KMS-11 (cell line): ENCODE measurements at regions not wholly inside any gene's neighbourhood (a gene's known extent, or its start where the extent isn't known, plus 50 kb on each side); places are given as distances from the start of the nearest gene placed in this dataset.

Experiments used
- H2AFZ ChIP-seq: fragments of 200-600 bp; sonication (generic); 2 replicates; pipeline ENCODE4 v1.6.1; 2016; ENCODE audit warnings: antibody characterized with exemption, mixed run types, low read depth
- H3K27ac ChIP-seq: fragments of 200-600 bp; sonication (generic); 2 replicates; pipeline ENCODE4 v1.6.1; 2016; ENCODE audit warnings: mild to moderate bottlenecking, mixed run types
- H3K27me3 ChIP-seq: fragments of 200-600 bp; sonication (generic); 2 replicates; pipeline ENCODE4 v1.6.1; 2017; ENCODE audit warnings: mild to moderate bottlenecking, low read depth, mixed run types, moderate library complexity; ENCODE audit not compliant: insufficient read depth
- H3K36me3 ChIP-seq: fragments of 200-600 bp; sonication (generic); 2 replicates; pipeline ENCODE4 v1.6.1; 2017; ENCODE audit warnings: mild to moderate bottlenecking, mixed run types; ENCODE audit not compliant: insufficient read depth
- H3K4me1 ChIP-seq: fragments of 200-600 bp; sonication (generic); 2 replicates; pipeline ENCODE4 v1.6.1; 2016; ENCODE audit warnings: mild to moderate bottlenecking, low read depth, mixed run types; ENCODE audit not compliant: poor library complexity, severe bottlenecking
- H3K4me2 ChIP-seq: fragments of 200-600 bp; sonication (generic); 2 replicates; pipeline ENCODE4 v1.7.0; 2016; ENCODE audit warnings: mild to moderate bottlenecking, mixed run types
- H3K4me3 ChIP-seq: fragments of 200-600 bp; sonication (generic); IDR thresholded peaks from 2 replicates; pipeline ENCODE4 v1.6.1; 2017; ENCODE audit warnings: low read depth, low read length, mixed read lengths; ENCODE audit not compliant: insufficient read depth
- H3K79me2 ChIP-seq: fragments of 200-600 bp; sonication (generic); 2 replicates; pipeline ENCODE4 v1.6.1; 2016; ENCODE audit warnings: low read depth, mixed run types; ENCODE audit not compliant: insufficient read depth
- H3K9ac ChIP-seq: fragments of 200-600 bp; sonication (generic); 2 replicates; pipeline ENCODE4 v1.6.1; 2016; ENCODE audit warnings: mild to moderate bottlenecking, mixed run types
- H4K20me1 ChIP-seq: fragments of 200-600 bp; sonication (generic); 2 replicates; pipeline ENCODE4 v1.6.1; 2016; ENCODE audit warnings: mild to moderate bottlenecking, mixed run types; ENCODE audit not compliant: insufficient read depth
- TF ChIP-seq, protein P1 (sequence below): fragments of 200-600 bp; sonication (generic); conservative IDR thresholded peaks from 2 replicates; pipeline ENCODE4 v1.6.1; 2017; ENCODE audit warnings: low read depth, mild to moderate bottlenecking, antibody characterized with exemption, low read length, moderate library complexity, mixed read lengths

DNA sequence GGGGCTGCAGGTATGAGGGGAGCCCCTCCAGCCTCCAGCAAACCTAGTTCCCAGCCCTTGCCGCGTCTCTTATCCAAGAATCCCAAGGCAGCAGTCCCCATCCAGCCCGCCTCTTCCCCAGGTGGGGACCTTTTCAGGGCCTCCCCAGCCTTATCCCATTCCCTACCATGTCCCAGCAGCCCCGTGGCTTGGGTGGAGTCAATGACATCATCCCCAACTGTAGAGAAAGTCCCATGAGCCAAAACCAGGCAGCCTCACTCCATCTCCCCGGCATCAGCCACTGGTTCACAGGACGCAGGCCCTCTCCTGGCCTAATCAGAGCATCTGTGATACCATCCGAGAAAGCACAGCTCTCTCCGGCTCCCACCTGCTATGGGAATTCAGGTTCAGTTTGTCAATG is 131.0 kb downstream of the NCOR2 start:
- Histone ChIP-seq H3K36me3 (no peaks in the 10 kb centered on the region), H4K20me1 (no peaks in the 10 kb centered on the region)

DNA sequence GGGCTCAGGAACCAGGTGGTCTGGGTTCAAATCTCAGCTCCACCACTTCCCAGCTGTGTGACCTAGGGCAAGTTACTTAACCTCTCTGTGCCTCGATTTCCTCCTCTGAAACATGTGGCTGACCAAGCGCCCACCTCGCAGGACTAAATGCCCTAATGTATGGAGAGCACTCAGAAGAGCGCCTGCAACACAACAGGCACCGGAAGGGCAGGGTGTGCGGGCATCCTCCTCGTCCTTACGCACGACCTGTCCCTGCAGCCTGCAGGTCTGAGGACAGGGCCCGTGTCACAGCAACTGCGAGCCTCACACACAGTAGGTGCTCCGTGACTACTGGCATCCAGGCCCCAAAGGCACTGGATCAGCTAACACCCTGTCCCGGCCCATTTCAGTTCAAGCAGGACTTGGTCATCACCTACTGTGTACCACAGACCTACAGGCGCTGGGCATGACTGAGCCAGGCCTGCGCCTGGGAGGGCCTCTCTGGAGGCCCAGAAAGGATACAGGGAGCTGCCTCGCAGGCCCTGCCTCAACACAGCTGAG is 131.5 kb downstream of the NCOR2 start:
- Histone ChIP-seq H3K4me1 (no peaks in the 10 kb centered on the region), H3K79me2 (no peaks in the 10 kb centered on the region), H4K20me1 (no peaks in the 10 kb centered on the region), H2AFZ (no peak overlapping the region), H3K9ac (no peak overlapping the region), H3K4me3 (no peak overlapping the region), H3K36me3 (no peaks in the 10 kb centered on the region), H3K27ac (no peak overlapping the region), H3K4me2 (no peak overlapping the region), H3K27me3 (no peaks in the 10 kb centered on the region)
- TF ChIP-seq, protein P1, sequence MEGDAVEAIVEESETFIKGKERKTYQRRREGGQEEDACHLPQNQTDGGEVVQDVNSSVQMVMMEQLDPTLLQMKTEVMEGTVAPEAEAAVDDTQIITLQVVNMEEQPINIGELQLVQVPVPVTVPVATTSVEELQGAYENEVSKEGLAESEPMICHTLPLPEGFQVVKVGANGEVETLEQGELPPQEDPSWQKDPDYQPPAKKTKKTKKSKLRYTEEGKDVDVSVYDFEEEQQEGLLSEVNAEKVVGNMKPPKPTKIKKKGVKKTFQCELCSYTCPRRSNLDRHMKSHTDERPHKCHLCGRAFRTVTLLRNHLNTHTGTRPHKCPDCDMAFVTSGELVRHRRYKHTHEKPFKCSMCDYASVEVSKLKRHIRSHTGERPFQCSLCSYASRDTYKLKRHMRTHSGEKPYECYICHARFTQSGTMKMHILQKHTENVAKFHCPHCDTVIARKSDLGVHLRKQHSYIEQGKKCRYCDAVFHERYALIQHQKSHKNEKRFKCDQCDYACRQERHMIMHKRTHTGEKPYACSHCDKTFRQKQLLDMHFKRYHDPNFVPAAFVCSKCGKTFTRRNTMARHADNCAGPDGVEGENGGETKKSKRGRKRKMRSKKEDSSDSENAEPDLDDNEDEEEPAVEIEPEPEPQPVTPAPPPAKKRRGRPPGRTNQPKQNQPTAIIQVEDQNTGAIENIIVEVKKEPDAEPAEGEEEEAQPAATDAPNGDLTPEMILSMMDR: no peak

More for the DNA sequence above, 131.0 kb downstream of the NCOR2 start:
- Histone ChIP-seq H3K4me2 (no peak overlapping the region), H3K4me3 (no peak overlapping the region), H3K27ac (no peak overlapping the region), H2AFZ (no peak overlapping the region), H3K9ac (no peak overlapping the region), H3K4me1 (no peaks in the 10 kb centered on the region), H3K27me3 (no peaks in the 10 kb centered on the region), H3K79me2 (no peaks in the 10 kb centered on the region)
- TF ChIP-seq, protein P1: no peak

DNA sequence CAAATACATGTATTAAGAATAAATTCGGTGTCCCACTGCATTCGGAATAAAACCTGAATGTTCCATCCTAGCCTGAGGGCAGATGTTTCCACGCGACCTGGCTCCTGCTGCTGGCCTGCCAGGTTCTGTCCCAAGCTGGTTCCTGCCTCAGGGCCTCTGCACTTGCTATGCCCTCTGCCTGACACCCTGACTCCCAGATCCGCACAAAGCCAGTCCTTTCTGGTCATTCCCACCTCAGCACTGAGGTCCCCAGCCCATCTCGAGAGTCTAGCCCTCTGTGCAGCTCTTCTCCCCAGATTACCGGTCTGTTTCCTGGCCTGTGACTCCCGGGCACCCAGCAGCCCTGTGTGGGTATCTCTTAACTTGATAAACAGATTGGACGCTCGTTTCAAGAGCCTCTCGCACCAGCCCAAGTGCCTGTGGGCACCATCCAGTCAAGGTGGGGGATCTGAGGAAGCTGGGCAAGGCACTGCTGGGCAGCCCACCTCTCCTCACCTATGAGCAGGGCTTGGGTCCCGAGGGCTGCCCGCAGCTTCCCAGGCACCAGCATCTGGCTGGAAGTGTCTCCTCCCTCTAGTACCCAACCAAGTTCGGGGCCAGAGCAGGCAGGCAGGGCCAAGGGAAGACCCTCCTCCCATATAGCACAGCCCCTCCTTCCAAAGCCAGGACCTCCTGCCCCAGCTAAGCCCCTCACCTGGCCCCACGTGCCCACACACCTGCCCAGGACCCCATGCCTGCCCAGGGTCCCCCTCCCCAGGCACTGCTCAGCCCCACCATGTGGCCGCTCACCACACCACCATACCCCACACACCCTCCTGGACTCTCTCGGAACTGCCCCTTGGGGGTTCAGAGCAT is 132.2 kb downstream of the NCOR2 start:
- Histone ChIP-seq H3K4me3 (no peak overlapping the region), H3K4me1 (no peaks in the 10 kb centered on the region), H3K27ac (no peak overlapping the region), H2AFZ (no peak overlapping the region), H4K20me1 (no peaks in the 10 kb centered on the region), H3K27me3 (no peaks in the 10 kb centered on the region), H3K79me2 (no peaks in the 10 kb centered on the region), H3K9ac (no peak overlapping the region), H3K4me2 (no peak overlapping the region), H3K36me3 (no peaks in the 10 kb centered on the region)
- TF ChIP-seq, protein P1: no peak

DNA sequence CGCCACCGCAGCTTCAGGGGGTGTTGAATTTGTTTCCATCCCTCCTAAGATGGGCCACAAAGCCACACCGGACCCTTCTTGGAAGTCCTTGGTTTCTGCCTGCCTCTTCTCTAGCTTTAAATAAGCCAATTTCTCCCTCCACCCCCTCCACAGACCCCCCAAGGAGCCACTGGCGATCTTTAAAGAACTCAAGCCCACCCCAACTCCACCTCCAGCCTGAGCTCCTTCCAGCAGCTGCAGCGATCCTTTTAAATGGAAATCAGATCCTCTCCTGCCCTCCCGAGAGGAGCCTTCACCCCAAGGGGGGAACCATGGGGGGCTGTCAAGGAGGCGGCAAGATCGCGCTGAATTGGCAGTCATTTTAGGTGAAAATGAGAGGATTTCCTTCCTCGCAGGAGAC is 133.1 kb downstream of the NCOR2 start:
- H4K20me1 ChIP-seq: no peaks in the 10 kb centered on the region
- no peak overlapping the region for H3K27ac ChIP-seq
- no peaks in the 10 kb centered on the region for H3K27me3 ChIP-seq
- H2AFZ ChIP-seq: no peak overlapping the region
- H3K4me3 ChIP-seq: no peak overlapping the region
- no peak overlapping the region for H3K4me2 ChIP-seq
- no peak overlapping the region for H3K9ac ChIP-seq
- no peaks in the 10 kb centered on the region for H3K4me1 ChIP-seq
- TF ChIP-seq, protein P1: no peak
- H3K36me3 ChIP-seq: no peaks in the 10 kb centered on the region
- no peaks in the 10 kb centered on the region for H3K79me2 ChIP-seq
